Upper lobe of left lung (tissue), 6 donors: ENCODE measurements at regions not wholly inside any gene's neighbourhood (a gene's known extent, or its start where the extent isn't known, plus 50 kb on each side); places are given as distances from the start of the nearest gene placed in this dataset.
"Not testable (repeated sequence)": the region's sequence is repeated elsewhere in the genome, so short reads cannot be mapped to it uniquely, and the experiment has no call there.

Experiments used
- ATAC-seq, 2 donors: fragments of 200-7000 bp; cut with Tn5 transposase; one replicate each; pipeline ENCODE4 v1.9.1; 2022; ENCODE audit warnings: mild to moderate bottlenecking in 2 of 2, moderate library complexity in 2 of 2; ENCODE audit not compliant: low FRiP score in 2 of 2
- DNase-seq, 2 donors: peaks; one replicate each; pipeline ENCODE4 v3.0.0-alpha.2; 2019 to 2020
- H3K27ac ChIP-seq, 4 donors: fragments of 200-600 bp; sonication (generic); one replicate each; pipeline ENCODE4 v1.5.1; 2016 to 2019
- H3K27me3 ChIP-seq, 4 donors: fragments of 200-600 bp; sonication (generic); one replicate each; pipeline ENCODE4 v1.5.1; 2017 to 2019
- H3K36me3 ChIP-seq, 4 donors: fragments of 200-600 bp; sonication (generic); one replicate each; pipeline ENCODE4 v1.5.1; 2016 to 2019
- H3K4me1 ChIP-seq, 4 donors: fragments of 200-600 bp; sonication (generic); one replicate each; pipeline ENCODE4 v1.5.1; 2018 to 2019
- H3K4me3 ChIP-seq, 4 donors: fragments of 200-600 bp; sonication (generic); one replicate each; pipeline ENCODE4 v1.5.1; 2017 to 2019; ENCODE audit warnings: mild to moderate bottlenecking in 2 of 4, moderate library complexity in 1 of 4
- H3K9me3 ChIP-seq, 4 donors: fragments of 200-600 bp; sonication (generic); one replicate each; pipeline ENCODE4 v1.5.1; 2018 to 2019
- EP300 ChIP-seq, 4 donors: sonication (generic); formaldehyde crosslinking; IDR thresholded peaks; one replicate each; pipeline ENCODE4 v1.5.1; 2017; ENCODE audit warnings: antibody characterized with exemption in 4 of 4, control low read depth in 2 of 4
- POLR2A ChIP-seq, 4 donors: fragments of 450-650 bp; IDR thresholded peaks; one replicate each; pipeline ENCODE4 v1.5.1; 2016 to 2017; ENCODE audit warnings: antibody characterized with exemption in 4 of 4, mild to moderate bottlenecking in 2 of 4
- POLR2AphosphoS5 ChIP-seq, 2 donors: sonication (generic); formaldehyde crosslinking; IDR thresholded peaks; one replicate each; pipeline ENCODE4 v1.5.1; 2017; ENCODE audit warnings: antibody characterized with exemption in 2 of 2
- WGBS, 2 donors: methylation state at CpG; one replicate each; pipeline ENCODE4 v1.1.5; 2017 to 2018; 5-methylcytosine and 5-hydroxymethylcytosine counted together
- TF ChIP-seq, protein P1 (sequence below), 6 experiments: fragments of 450-650 bp in 4 of 6; fragments of 200-600 bp in 2 of 6; sonication (generic) in 2 of 6; IDR thresholded peaks; one replicate each; pipeline ENCODE4 v1.5.1; 2016 to 2019; ENCODE audit warnings: antibody characterized with exemption in 6 of 6
- donor health status: DM: no; HTN: no; CAD: no; lungs with moderate emphysema.
- donor health status: DM: no; HTN: yes; CAD: no; lungs with severe emphysema.

DNA sequence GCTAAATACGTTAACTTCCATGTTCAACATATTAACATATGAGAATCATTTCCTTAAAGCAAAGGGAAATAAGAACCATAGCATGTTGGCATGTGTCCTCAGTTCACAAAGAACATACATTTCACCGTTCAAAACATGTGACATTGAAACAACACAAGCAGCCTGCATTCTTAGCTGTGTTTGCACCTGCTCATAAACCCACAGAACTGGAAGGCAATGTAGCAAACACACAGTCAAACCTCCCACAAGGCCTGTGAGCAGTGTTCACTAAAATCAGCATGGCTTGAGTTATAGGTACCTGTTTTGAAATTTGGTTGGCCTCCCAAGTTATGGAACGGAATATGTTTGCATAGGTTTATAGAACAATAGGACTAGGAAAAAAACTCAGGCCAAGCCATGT lies 504.9 kb upstream of the AMELY start:
- DNase-seq: no peak
- Histone ChIP-seq H3K27ac (no peak overlapping the region), H3K4me1 (no peaks in the 10 kb centered on the region), H3K27me3 (no peaks in the 10 kb centered on the region), H3K36me3 (no peaks in the 10 kb centered on the region), H3K4me3 (no peak overlapping the region), H3K9me3 (no peaks in the 10 kb centered on the region)
- WGBS, 2 donors: 93% methylated on average over 2 of the region's 3 CpGs; no CpG with 5 or more reads in 1 of the 2 donors
- TF ChIP-seq EP300 (IDR thresholded peaks at IDR 0.05): no peak
- no peak for TF ChIP-seq POLR2AphosphoS5 (IDR thresholded peaks at IDR 0.05)
- ATAC-seq: no peak

DNA sequence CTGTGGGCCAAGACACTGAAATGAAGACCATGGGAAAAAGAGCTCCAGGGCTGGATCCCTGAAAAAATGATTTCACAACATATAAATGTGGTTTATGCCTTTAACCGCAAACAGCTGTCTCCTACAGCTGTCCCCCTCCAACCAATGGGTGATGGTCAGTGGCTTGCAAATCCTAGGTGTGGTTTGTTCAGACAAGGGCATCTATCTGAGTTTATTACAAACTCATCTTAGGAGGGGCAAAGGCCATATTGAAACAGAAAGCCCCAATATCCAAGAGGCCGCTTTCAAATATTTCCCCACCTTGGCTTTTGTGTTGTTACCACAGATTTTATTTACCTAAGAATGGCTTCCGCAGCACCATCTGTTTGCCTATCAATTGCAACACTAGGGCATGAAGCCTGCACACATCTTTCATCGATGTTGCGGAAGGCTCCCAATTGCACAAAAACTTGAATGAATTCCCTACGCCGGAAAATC lies 503.6 kb upstream of the AMELY start:
- DNase-seq (no peak), ATAC-seq (peak in 1 of 2 donors; percentile 80)
- Histone ChIP-seq H3K9me3 (no peaks in the 10 kb centered on the region), H3K4me1 (no peaks in the 10 kb centered on the region), H3K27ac (no peak overlapping the region), H3K4me3 (no peak overlapping the region), H3K36me3 (no peaks in the 10 kb centered on the region), H3K27me3 (no peaks in the 10 kb centered on the region)
- TF ChIP-seq EP300 (IDR thresholded peaks at IDR 0.05) (no peak), POLR2AphosphoS5 (IDR thresholded peaks at IDR 0.05) (no peak), POLR2A (IDR thresholded peaks at IDR 0.05) (no peak)
- TF ChIP-seq, protein P1, sequence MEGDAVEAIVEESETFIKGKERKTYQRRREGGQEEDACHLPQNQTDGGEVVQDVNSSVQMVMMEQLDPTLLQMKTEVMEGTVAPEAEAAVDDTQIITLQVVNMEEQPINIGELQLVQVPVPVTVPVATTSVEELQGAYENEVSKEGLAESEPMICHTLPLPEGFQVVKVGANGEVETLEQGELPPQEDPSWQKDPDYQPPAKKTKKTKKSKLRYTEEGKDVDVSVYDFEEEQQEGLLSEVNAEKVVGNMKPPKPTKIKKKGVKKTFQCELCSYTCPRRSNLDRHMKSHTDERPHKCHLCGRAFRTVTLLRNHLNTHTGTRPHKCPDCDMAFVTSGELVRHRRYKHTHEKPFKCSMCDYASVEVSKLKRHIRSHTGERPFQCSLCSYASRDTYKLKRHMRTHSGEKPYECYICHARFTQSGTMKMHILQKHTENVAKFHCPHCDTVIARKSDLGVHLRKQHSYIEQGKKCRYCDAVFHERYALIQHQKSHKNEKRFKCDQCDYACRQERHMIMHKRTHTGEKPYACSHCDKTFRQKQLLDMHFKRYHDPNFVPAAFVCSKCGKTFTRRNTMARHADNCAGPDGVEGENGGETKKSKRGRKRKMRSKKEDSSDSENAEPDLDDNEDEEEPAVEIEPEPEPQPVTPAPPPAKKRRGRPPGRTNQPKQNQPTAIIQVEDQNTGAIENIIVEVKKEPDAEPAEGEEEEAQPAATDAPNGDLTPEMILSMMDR (IDR thresholded peaks at IDR 0.05): no peak
- WGBS, 2 donors: 94% methylated on average over 5 of the region's 7 CpGs; no CpG with 5 or more reads in 1 of the 2 donors

DNA sequence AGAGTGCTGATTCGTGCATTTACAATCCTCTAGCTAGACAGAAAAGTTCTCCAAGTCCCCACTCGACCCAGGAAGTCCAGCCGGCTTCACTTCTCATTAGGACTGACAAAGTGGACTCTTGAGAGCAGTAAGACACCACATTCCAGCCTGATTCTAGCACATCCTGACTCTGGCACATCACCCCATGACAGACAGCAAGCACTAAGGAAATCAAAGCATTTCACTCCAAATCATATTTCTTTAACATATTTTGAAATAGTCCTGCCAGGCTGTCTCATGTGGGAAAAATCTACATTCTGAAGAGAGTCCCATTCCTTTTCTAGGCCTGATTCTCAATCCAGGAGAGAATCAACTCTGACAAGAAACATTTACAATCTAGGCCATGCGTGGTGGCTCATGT lies 478.5 kb upstream of the AMELY start:
- ATAC-seq: no peak
- Histone ChIP-seq H3K4me1 (no peaks in the 10 kb centered on the region), H3K27me3 (no peaks in the 10 kb centered on the region), H3K4me3 (no peak overlapping the region), H3K36me3 (no peaks in the 10 kb centered on the region), H3K9me3 (peaks cover 0 to 13% (median 0%) of the 10 kb centered on the region in 4 donors), H3K27ac (no peak overlapping the region)
- TF ChIP-seq POLR2A (IDR thresholded peaks at IDR 0.05) (no peak), POLR2AphosphoS5 (IDR thresholded peaks at IDR 0.05) (no peak), EP300 (IDR thresholded peaks at IDR 0.05) (no peak)
- TF ChIP-seq, protein P1 (IDR thresholded peaks at IDR 0.05): no peak
- no peak for DNase-seq
- WGBS, 2 donors: 86% methylated on average over 4 of the region's 4 CpGs; no CpG with 5 or more reads in 1 of the 2 donors

DNA sequence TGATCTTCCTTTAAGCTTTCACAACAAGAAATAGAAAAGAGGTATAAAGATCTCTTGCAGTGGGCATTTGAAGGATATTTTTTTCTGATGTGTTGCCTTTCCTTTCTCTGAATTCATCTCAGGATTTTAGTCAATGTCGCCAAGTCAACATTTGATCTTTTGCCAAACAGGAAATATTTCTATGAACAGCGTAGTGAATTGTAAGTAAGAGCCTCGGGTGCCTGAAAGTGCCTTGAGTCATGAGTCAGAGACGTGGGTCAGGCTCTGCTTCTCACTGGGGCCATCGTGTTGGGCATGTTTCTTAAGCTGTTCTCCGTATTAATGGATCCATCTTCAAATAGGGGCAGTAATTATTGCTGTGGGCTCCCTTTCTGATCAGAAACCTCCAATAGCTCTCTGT lies 471.4 kb upstream of the AMELY start:
- Histone ChIP-seq H3K27ac (no peak overlapping the region), H3K4me3 (no peak overlapping the region), H3K36me3 (no peaks in the 10 kb centered on the region), H3K9me3 (no peaks in the 10 kb centered on the region), H3K27me3 (no peaks in the 10 kb centered on the region), H3K4me1 (no peaks in the 10 kb centered on the region)
- TF ChIP-seq EP300 (IDR thresholded peaks at IDR 0.05) (no peak), POLR2AphosphoS5 (IDR thresholded peaks at IDR 0.05) (no peak), POLR2A (IDR thresholded peaks at IDR 0.05) (no peak)
- TF ChIP-seq, protein P1 (IDR thresholded peaks at IDR 0.05): no peak
- DNase-seq (no peak), ATAC-seq (no peak)
- 17% methylated on average over 4 of the region's 6 CpGs; no CpG with 5 or more reads in 1 of the 2 donors for WGBS, 2 donors

DNA sequence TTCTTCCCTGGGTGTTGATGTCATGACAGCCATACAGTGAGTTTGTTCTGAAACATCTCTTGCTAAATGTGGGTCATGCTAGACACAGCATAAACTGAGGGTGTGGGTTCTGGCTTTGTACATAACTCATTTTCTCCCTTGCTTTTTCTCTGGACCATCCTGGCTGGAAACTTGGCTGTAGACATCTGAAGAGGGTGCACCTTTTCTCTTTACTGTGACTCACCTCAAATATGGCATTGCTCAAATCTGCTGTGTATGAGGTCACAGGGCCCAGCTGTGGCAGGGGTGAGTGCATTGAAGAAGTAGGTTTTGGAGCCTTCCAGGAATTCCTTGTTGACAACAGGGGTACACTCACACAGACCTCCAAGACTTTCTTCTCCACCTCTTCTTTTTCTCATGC lies 465.5 kb upstream of the AMELY start:
- DNase-seq (no peak), ATAC-seq (no peak)
- Histone ChIP-seq H3K27ac (no peak overlapping the region), H3K9me3 (no peaks in the 10 kb centered on the region), H3K4me3 (no peak overlapping the region), H3K36me3 (no peaks in the 10 kb centered on the region), H3K27me3 (no peaks in the 10 kb centered on the region), H3K4me1 (no peaks in the 10 kb centered on the region)
- TF ChIP-seq, protein P1 (IDR thresholded peaks at IDR 0.05): no peak
- TF ChIP-seq POLR2A (IDR thresholded peaks at IDR 0.05): no peak
- no peak for TF ChIP-seq EP300 (IDR thresholded peaks at IDR 0.05)
- TF ChIP-seq POLR2AphosphoS5 (IDR thresholded peaks at IDR 0.05): no peak

DNA sequence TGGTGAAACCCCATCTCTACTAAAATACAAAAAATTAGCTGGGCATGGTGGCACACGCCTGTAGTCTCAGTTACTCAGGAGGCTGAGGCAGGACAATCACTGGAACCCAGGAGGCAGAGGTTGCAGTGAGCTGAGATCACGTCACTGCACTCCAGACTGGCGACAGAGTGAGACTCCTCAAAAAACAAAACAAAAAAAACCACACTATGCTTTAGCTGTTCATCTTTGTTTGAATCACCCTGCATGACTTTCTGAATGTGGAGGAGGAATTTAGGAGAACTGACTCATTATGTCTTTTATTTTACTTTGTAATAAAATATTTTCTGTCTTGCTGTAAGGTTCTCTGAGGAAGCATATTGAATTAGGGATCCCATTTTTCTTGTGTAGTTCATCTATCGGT lies 462.9 kb upstream of the AMELY start:
- 100% methylated on average over 3 of the region's 4 CpGs; no CpG with 5 or more reads in 1 of the 2 donors for WGBS, 2 donors
- not testable (repeated sequence) for H3K4me3 ChIP-seq, DNase-seq, H3K4me1 ChIP-seq, ATAC-seq, H3K27ac ChIP-seq, H3K27me3 ChIP-seq, H3K36me3 ChIP-seq, H3K9me3 ChIP-seq

DNA sequence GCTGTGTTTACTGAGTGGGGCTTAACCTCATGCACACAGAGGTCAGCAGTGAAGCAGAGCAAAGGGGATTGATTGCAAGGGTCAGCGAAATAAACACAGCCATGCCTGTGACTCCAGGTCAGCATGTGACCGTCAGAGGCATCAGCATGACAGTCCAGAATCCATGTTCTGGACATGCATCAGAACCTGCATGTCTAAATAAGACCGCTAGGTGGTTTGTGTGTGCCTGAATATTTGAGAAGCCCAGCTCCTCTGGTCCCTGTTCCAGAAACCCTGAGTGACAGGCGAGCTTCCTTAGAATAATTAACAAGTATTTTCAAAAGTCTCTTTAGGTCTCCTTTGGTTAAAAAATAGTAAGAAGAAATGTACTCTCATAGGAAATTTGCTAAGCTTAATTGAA lies 460.4 kb upstream of the AMELY start:
- not testable (repeated sequence) for H3K36me3 ChIP-seq

DNA sequence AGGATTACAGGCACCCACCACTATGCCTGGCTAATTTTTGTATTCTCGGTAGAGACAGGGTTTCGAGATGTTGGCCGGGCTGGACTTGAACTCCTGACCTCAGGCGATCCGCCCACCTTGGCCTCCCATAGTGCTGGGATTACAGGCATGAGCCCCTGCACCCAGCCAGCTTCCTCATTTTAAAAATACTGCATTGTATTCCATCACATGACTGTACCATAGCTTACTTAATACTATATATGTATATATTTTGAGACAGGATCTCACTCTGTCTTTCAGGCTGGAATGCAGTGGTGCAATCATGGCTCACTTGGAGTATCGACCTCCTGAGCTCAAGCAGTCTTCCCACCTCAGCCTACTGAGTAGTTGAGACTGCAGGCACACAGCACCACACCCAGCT lies 459.5 kb upstream of the AMELY start:
- not testable (repeated sequence) for DNase-seq, H3K4me3 ChIP-seq, H3K27me3 ChIP-seq, H3K4me1 ChIP-seq, H3K9me3 ChIP-seq, H3K36me3 ChIP-seq, H3K27ac ChIP-seq, ATAC-seq
- 88% methylated on average over 6 of the region's 6 CpGs; no CpG with 5 or more reads in 1 of the 2 donors for WGBS, 2 donors

More for the DNA sequence above, 460.4 kb upstream of the AMELY start:
- not testable (repeated sequence) for H3K27me3 ChIP-seq, H3K9me3 ChIP-seq, ATAC-seq, H3K27ac ChIP-seq, H3K4me1 ChIP-seq, H3K4me3 ChIP-seq, DNase-seq
- WGBS, 2 donors: 100% methylated on average over 1 of the region's 4 CpGs; no CpG with 5 or more reads in 1 of the 2 donors
